SJSA1 (cell line): ENCODE measurements at regions not wholly inside any gene's neighbourhood (a gene's known extent, or its start where the extent isn't known, plus 50 kb on each side); places are given as distances from the start of the nearest gene placed in this dataset.

Experiments used
- DNase-seq, 2 experiments: peaks; one replicate each; pipeline ENCODE4 v3.0.0-alpha.2; 2015 to 2020; ENCODE audit warnings: low spot score in 2 of 2, low read depth in 1 of 2
- H3K27ac ChIP-seq: fragments of 250-450 bp; sonication (Bioruptor Pico); 2 replicates; pipeline ENCODE4 v1.5.1; 2020; ENCODE audit warnings: mild to moderate bottlenecking, moderate library complexity
- H3K27me3 ChIP-seq: fragments of 250-450 bp; sonication (Bioruptor Pico); replicated peaks from 2 replicates; pipeline ENCODE4 v1.5.1; 2020; ENCODE audit warnings: mild to moderate bottlenecking, moderate library complexity
- H3K36me3 ChIP-seq: fragments of 250-450 bp; sonication (Bioruptor Pico); 2 replicates; pipeline ENCODE4 v1.5.1; 2020; ENCODE audit warnings: mild to moderate bottlenecking
- H3K4me1 ChIP-seq: fragments of 250-450 bp; sonication (Bioruptor Pico); replicated peaks from 2 replicates; pipeline ENCODE4 v1.6.1; 2021; ENCODE audit warnings: mild to moderate bottlenecking
- H3K4me3 ChIP-seq: fragments of 250-450 bp; sonication (Bioruptor Pico); 2 replicates; pipeline ENCODE4 v1.5.1; 2020; ENCODE audit warnings: mild to moderate bottlenecking
- H3K9me3 ChIP-seq: fragments of 250-450 bp; sonication (Bioruptor Pico); replicated peaks from 2 replicates; pipeline ENCODE4 v1.5.1; 2020; ENCODE audit warnings: mild to moderate bottlenecking

- no peaks in the 10 kb centered on the region; the same call in 1 of the 2 replicates for H3K4me1 ChIP-seq
- no peaks in the 10 kb centered on the region for H3K9me3 ChIP-seq
- H3K36me3 ChIP-seq: no peaks in the 10 kb centered on the region
- no peaks in the 10 kb centered on the region for H3K27me3 ChIP-seq
- H3K27ac ChIP-seq: no peak overlapping the region
- DNase-seq: no peak
- no peak overlapping the region for H3K4me3 ChIP-seq
Measured at GRCh38 chr1:228955691-228956090, 220.4 kb downstream of the RHOU start.

- no peaks in the 10 kb centered on the region for H3K36me3 ChIP-seq
- DNase-seq: no peak
- no peaks in the 10 kb centered on the region for H3K27me3 ChIP-seq
- H3K4me1 ChIP-seq: no peaks in the 10 kb centered on the region; the same call in 1 of the 2 replicates
- H3K9me3 ChIP-seq: no peaks in the 10 kb centered on the region
- H3K4me3 ChIP-seq: no peak overlapping the region
- no peak overlapping the region for H3K27ac ChIP-seq
Measured at GRCh38 chr1:228956864-228957263, 221.6 kb downstream of the RHOU start.

DNA sequence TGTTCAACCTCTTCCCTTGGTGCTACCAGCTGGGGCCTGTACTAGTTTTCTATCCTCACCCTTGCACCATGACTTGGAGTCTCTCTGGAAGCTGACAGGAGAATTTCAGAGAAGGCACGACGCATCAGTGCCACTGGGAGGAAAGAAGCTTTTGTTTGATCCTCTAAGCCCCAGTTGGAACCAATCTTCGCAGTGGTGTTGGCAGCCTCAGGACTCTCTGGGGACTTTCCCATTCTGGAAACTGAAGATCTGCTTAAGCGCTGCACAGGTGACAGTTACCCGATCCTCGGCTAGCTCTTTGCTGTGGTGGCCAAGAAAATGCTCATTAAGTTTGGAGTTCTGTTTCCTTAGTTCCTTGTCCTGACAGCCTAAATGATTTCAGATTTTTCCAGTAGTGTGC, 222.3 kb downstream of the RHOU start:
- no peaks in the 10 kb centered on the region for H3K36me3 ChIP-seq
- H3K4me1 ChIP-seq: no peaks in the 10 kb centered on the region; the same call in 1 of the 2 replicates
- H3K27me3 ChIP-seq: no peaks in the 10 kb centered on the region
- no peak overlapping the region for H3K4me3 ChIP-seq
- DNase-seq: no peak
- H3K27ac ChIP-seq: no peak overlapping the region
- H3K9me3 ChIP-seq: no peaks in the 10 kb centered on the region

DNA sequence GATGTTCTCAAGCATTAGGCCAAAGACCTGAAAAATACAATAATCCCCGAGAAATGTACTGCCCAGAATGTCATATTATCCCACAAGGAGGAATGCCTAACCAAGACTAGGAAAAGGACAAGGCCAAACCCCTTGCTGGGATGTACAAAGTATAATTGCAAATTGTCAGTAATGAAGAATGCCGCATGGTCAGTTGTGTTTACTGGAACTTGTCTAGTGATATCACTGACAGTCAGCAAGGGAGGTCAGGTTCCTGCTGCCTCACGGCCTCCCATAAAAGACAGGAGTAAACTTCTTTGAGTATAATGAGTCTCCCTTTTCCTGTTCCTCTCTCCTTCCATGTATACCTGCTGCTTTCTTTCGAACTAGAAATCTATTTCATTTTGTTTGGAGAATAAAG, 222.8 kb downstream of the RHOU start:
- peaks cover 3% of the 10 kb centered on the region; the same call in 1 of the 2 replicates for H3K4me1 ChIP-seq
- no peaks in the 10 kb centered on the region for H3K36me3 ChIP-seq
- no peaks in the 10 kb centered on the region for H3K27me3 ChIP-seq
- DNase-seq: no peak
- H3K4me3 ChIP-seq: no peak overlapping the region
- H3K27ac ChIP-seq: no peak overlapping the region
- no peaks in the 10 kb centered on the region for H3K9me3 ChIP-seq

DNA sequence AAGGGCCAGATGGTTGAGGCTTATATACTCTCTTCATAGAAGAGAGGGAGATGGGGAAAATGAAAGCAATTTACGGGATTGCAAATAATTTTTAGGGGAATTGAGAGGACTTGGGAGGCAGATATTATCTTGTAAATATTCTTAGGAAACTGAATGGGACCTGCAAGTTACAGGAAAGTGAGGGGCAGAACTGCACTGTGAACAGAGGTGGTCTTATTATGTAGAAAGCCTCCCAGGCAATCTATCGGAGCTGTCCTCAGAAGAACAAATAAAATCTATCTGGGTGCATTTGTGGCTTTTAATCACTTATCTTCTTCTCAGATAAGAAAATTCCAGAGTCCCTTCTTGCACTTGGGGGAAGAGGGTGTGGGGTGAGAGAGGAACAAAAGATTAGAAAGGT, 223.5 kb downstream of the RHOU start:
- H3K36me3 ChIP-seq: no peaks in the 10 kb centered on the region
- H3K4me1 ChIP-seq: peaks cover 8% of the 10 kb centered on the region
- no peaks in the 10 kb centered on the region for H3K27me3 ChIP-seq
- H3K27ac ChIP-seq: no peak overlapping the region
- no peak overlapping the region for H3K4me3 ChIP-seq
- H3K9me3 ChIP-seq: no peaks in the 10 kb centered on the region
- no peak for DNase-seq

- Histone ChIP-seq H3K27ac (no peak overlapping the region), H3K36me3 (no peaks in the 10 kb centered on the region), H3K9me3 (no peaks in the 10 kb centered on the region), H3K4me3 (no peak overlapping the region), H3K4me1 (peaks cover 22% of the 10 kb centered on the region), H3K27me3 (no peaks in the 10 kb centered on the region)
- no peak for DNase-seq
Measured at GRCh38 chr1:228960705-228961104, 225.4 kb downstream of the RHOU start.

GRCh38 chr1:228961511-228961910, 226.2 kb downstream of the RHOU start:
- H3K36me3 ChIP-seq: no peaks in the 10 kb centered on the region
- H3K4me1 ChIP-seq: peaks cover 22% of the 10 kb centered on the region
- no peaks in the 10 kb centered on the region for H3K9me3 ChIP-seq
- DNase-seq: no peak
- no peak overlapping the region for H3K4me3 ChIP-seq
- H3K27me3 ChIP-seq: no peaks in the 10 kb centered on the region
- no peak overlapping the region for H3K27ac ChIP-seq

GRCh38 chr1:228963795-228964177, 228.5 kb downstream of the RHOU start:
- no peaks in the 10 kb centered on the region for H3K9me3 ChIP-seq
- peak overlapping the region; percentile 96 for H3K27ac ChIP-seq
- H3K4me1 ChIP-seq: peaks cover 22% of the 10 kb centered on the region
- H3K4me3 ChIP-seq: no peak overlapping the region
- no peak for DNase-seq
- no peaks in the 10 kb centered on the region for H3K36me3 ChIP-seq
- no peaks in the 10 kb centered on the region for H3K27me3 ChIP-seq

- no peaks in the 10 kb centered on the region for H3K27me3 ChIP-seq
- H3K36me3 ChIP-seq: no peaks in the 10 kb centered on the region
- H3K27ac ChIP-seq: peak overlapping the region; percentile 96
- peak; percentile 87 to 99 for DNase-seq
- 0 out of 2 replicates have a peak overlapping the region, but pooled peaks have one; percentile 1 for H3K4me3 ChIP-seq
- H3K4me1 ChIP-seq: peaks cover 22% of the 10 kb centered on the region
- H3K9me3 ChIP-seq: no peaks in the 10 kb centered on the region
Measured at GRCh38 chr1:228964178-228965089, 229.2 kb downstream of the RHOU start.

DNA sequence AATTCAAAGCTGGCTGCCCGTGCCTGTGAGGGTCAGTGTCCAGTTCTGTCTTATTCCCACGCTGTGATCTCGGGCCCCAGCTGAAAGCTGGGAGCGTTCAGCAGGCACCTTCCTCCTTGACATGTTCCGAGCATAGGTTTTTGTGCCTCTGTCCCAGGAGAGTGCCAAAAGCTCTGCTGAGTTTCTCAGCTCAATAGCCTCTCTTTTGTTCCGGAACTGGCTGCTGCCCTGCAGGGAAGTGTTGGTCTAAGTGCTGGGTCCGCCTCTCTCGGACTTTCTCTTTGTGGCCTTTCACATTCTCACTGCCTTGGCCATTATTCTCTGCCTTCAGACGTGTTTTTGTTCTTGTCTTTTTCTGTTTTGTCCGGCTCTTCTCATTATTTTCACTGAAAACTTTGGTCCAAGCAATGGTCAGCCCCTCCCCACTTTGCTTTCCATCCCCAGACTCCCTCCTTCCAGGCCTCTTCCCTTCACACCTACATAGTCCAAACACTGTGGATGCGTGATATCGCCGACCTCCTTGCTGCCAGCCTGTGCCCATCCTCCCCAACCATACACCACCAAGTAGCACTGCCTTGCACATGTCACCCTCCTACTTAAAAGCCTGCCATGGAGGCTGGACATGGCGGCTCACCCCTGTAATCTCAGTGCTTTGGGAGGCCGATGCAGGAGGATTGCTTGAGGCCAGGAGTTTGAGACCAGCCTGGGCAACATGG, 233.8 kb downstream of the RHOU start:
- no peak overlapping the region for H3K4me3 ChIP-seq
- no peaks in the 10 kb centered on the region for H3K36me3 ChIP-seq
- DNase-seq: no peak
- no peak overlapping the region for H3K27ac ChIP-seq
- H3K4me1 ChIP-seq: peaks cover 12% of the 10 kb centered on the region
- no peaks in the 10 kb centered on the region for H3K27me3 ChIP-seq
- no peaks in the 10 kb centered on the region for H3K9me3 ChIP-seq

DNA sequence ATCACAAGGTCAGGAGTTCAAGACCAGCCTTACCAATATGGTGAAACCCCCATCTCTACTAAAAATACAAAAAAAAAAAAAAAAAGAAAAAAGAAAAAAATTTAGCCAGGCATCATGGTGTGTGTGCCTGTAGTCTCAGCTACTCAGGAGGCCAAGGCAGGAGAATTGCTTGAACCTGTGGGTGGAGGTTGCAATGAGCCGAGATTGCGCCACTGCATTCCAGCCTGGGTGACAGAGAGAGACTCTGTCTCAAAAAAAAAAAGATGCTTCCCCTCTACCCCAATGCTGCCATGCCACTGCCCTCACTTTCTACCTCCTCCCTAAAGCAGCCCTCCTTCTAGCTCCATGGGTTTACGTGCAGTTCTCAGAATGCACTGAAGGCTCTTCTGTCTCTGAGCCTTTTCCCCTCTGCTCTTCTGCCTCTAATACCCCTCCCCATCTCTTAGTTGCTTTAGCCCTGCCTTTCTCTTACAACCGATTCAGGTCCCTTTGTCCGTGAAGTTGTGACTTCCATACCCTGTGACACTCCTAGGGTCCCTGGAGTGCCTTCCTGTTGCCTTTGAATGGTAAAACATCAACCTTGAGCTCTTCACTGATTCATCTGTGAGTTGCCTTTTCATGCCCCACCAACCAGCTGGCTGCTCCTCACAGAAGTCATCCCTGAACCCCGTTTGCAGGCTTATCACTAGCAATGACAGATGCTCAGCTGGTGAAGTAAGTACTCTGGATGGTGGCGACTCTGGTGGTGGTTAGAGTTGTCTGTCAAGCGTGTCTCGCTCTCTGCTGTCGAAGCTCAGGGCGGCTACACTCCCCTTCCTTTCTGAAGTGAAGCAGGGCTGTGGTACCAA, 234.9 kb downstream of the RHOU start:
- H3K27me3 ChIP-seq: no peaks in the 10 kb centered on the region
- no peak for DNase-seq
- H3K9me3 ChIP-seq: no peaks in the 10 kb centered on the region
- no peak overlapping the region for H3K4me3 ChIP-seq
- H3K36me3 ChIP-seq: no peaks in the 10 kb centered on the region
- H3K4me1 ChIP-seq: peaks cover 2% of the 10 kb centered on the region
- H3K27ac ChIP-seq: no peak overlapping the region

DNA sequence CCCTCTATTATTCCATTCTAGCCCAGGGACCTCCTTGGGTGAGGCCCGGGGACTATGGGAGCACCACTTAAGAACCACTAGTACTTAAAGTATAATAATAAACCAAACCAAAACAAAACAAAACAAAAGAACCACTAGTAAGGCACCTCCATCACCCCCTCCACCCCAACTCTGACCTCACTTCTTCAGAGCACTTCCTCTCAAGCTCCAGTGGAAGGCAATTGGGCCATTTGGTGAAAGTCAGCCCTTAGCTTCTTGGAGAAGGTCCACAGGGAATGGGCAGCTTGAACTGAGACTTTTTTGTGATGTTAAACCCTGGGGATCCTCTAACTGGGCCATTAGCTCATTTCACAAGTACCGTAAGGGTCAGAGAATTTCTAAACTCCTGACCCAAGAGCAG, 237.3 kb downstream of the RHOU start:
- DNase-seq: no peak
- Histone ChIP-seq H3K27me3 (no peaks in the 10 kb centered on the region), H3K36me3 (no peaks in the 10 kb centered on the region), H3K4me3 (no peak overlapping the region), H3K9me3 (no peaks in the 10 kb centered on the region), H3K27ac (no peak overlapping the region), H3K4me1 (no peaks in the 10 kb centered on the region)

- Histone ChIP-seq H3K4me1 (no peaks in the 10 kb centered on the region), H3K36me3 (no peaks in the 10 kb centered on the region), H3K4me3 (no peak overlapping the region), H3K27me3 (no peaks in the 10 kb centered on the region), H3K27ac (no peak overlapping the region), H3K9me3 (no peaks in the 10 kb centered on the region)
- DNase-seq: no peak
Measured at GRCh38 chr1:228974273-228974672, 239.0 kb downstream of the RHOU start.
